HCT116 (cell line): ENCODE measurements at regions not wholly inside any gene's neighbourhood (a gene's known extent, or its start where the extent isn't known, plus 50 kb on each side); places are given as distances from the start of the nearest gene placed in this dataset.

Experiments used
- ATAC-seq: fragments of 200-7000 bp; cut with Tn5 transposase; 2 replicates; pipeline ENCODE4 v1.9.1; 2020; ENCODE audit warnings: mild to moderate bottlenecking, moderate library complexity
- BruUV-seq: library from RNA; stranded (reverse); fragments of 400-500 nt; replicated peaks from 2 replicates; lab custom pipeline; 2021; lab: Mats Ljungman, UMichigan
- CTCF ChIA-PET: fragments of 300-600 bp; sonication (Branson Sonifier 250); formaldehyde crosslinking; loops from one replicate; lab custom pipeline; 2021; ENCODE audit warnings: antibody characterized with exemption; lab: Charles Lee
- POLR2A ChIA-PET: fragments of 300-600, 350-600 bp; sonication (Branson Sonifier 250); formaldehyde crosslinking; loops from one replicate; lab custom pipeline; 2021; ENCODE audit warnings: antibody characterized with exemption; lab: Charles Lee
- RAD21 ChIA-PET, 2 experiments: fragments of 300-600 bp; sonication (Branson Sonifier 250); formaldehyde crosslinking; loops; one replicate each; lab custom pipeline; 2023; ENCODE audit warnings: low total read pairs in 2 of 2; ENCODE audit not compliant: uncharacterized antibody in 2 of 2, unreplicated experiment in 2 of 2, low non-redundant PET in 1 of 2; lab: Charles Lee
- DNase-seq: peaks from one replicate; pipeline ENCODE4 v3.0.0-alpha.2; 2010; ENCODE audit warnings: low read depth, low spot score
- H2AFZ ChIP-seq: fragments of 200-600 bp; shearing (Covaris generic), sonication (generic); 2 replicates; pipeline ENCODE4 v1.6.1; 2017; ENCODE audit warnings: low read depth, mixed run types, mixed read lengths, antibody characterized with exemption, low read length; ENCODE audit not compliant: poor library complexity, severe bottlenecking
- H3K27ac ChIP-seq: 2 replicates; pipeline ENCODE4 v1.5.1; 2012; ENCODE audit warnings: low read depth, low read length
- H3K27me3 ChIP-seq: fragments of 200-600 bp; sonication (generic); 2 replicates; pipeline ENCODE4 v1.6.1; 2016; ENCODE audit warnings: mixed run types, low read length, mixed read lengths; ENCODE audit not compliant: insufficient read depth
- H3K36me3 ChIP-seq, 2 experiments: fragments of 200-500 bp in 1 of 2; fragments of 200-600 bp in 1 of 2; sonication (Bioruptor generic) in 1 of 2; sonication (generic) in 1 of 2; 2 replicates each; pipeline versions ENCODE4 v1.5.1 to v1.6.1; 2014 to 2016; ENCODE audit warnings: low read length in 2 of 2, inconsistent platforms in 1 of 2, mixed read lengths in 1 of 2, mixed run types in 1 of 2; ENCODE audit not compliant: insufficient read depth in 2 of 2, control insufficient read depth in 1 of 2
- H3K4me1 ChIP-seq, 2 experiments: fragments of 200-600 bp in 1 of 2; sonication (generic) in 1 of 2; 2 replicates each; pipeline versions ENCODE4 v1.5.1 to v1.6.1; 2012 to 2017; ENCODE audit warnings: low read length in 2 of 2, inconsistent platforms in 1 of 2, mild to moderate bottlenecking in 1 of 2, mixed read lengths in 1 of 2, mixed run types in 1 of 2, moderate library complexity in 1 of 2; ENCODE audit not compliant: insufficient read depth in 2 of 2, control insufficient read depth in 1 of 2
- H3K4me2 ChIP-seq: fragments of 200-600 bp; sonication (generic); 2 replicates; pipeline ENCODE4 v1.6.1; 2017; ENCODE audit warnings: mixed run types, low read length, mixed read lengths
- H3K4me3 ChIP-seq, 2 experiments: fragments of 200-600 bp in 1 of 2; sonication (generic) in 1 of 2; replicated peaks in 1 of 2; 2 replicates each; pipeline ENCODE4 v1.5.1; 2011 to 2016; ENCODE audit warnings: low read length in 2 of 2, control low read depth in 1 of 2, low read depth in 1 of 2, mild to moderate bottlenecking in 1 of 2, mixed read lengths in 1 of 2, mixed run types in 1 of 2
- H3K79me2 ChIP-seq: fragments of 200-600 bp; sonication (generic); 2 replicates; pipeline ENCODE4 v1.6.1; 2017; ENCODE audit warnings: mild to moderate bottlenecking, mixed run types, low read length, moderate library complexity, mixed read lengths; ENCODE audit not compliant: insufficient read depth
- H3K9ac ChIP-seq: fragments of 200-600 bp; sonication (generic); 2 replicates; pipeline ENCODE4 v1.6.1; 2016; ENCODE audit warnings: low read length, mixed read lengths
- H3K9me2 ChIP-seq: fragments of 200-600 bp; sonication (generic), shearing (Covaris generic); 2 replicates; pipeline ENCODE4 v1.6.1; 2017; ENCODE audit warnings: mixed run types, mild to moderate bottlenecking, moderate library complexity; ENCODE audit not compliant: insufficient read depth
- H3K9me3 ChIP-seq, 2 experiments: fragments of 200-500 bp in 1 of 2; fragments of 200-600 bp in 1 of 2; sonication (Bioruptor generic) in 1 of 2; sonication (generic) in 1 of 2; 2 replicates each; pipeline ENCODE4 v1.6.1; 2014 to 2017; ENCODE audit warnings: low read length in 2 of 2, mixed read lengths in 2 of 2, inconsistent platforms in 1 of 2, low read depth in 1 of 2, mild to moderate bottlenecking in 1 of 2, mixed run types in 1 of 2, moderate library complexity in 1 of 2; ENCODE audit not compliant: control insufficient read depth in 1 of 2, insufficient read depth in 1 of 2
- H4K20me1 ChIP-seq: fragments of 200-600 bp; sonication (generic), shearing (Covaris generic); 2 replicates; pipeline ENCODE4 v1.6.1; 2017; ENCODE audit warnings: mixed run types, mild to moderate bottlenecking, moderate library complexity; ENCODE audit not compliant: insufficient read depth
- ATF3 ChIP-seq: IDR thresholded peaks from 2 replicates; pipeline ENCODE4 v1.6.1; 2012
- CEBPB ChIP-seq: IDR thresholded peaks from 2 replicates; pipeline ENCODE4 v1.6.1; 2012; ENCODE audit warnings: low read depth
- ELF1 ChIP-seq: IDR thresholded peaks from 2 replicates; pipeline ENCODE4 v1.6.1; 2012; ENCODE audit warnings: low read depth, borderline replicate concordance
- EZH2 ChIP-seq: fragments of 200-600 bp; sonication (generic); IDR thresholded peaks from 2 replicates; pipeline ENCODE4 v1.6.1; 2017; ENCODE audit warnings: antibody characterized with exemption, mixed run types
- EZH2phosphoT487 ChIP-seq: fragments of 200-600 bp; IDR thresholded peaks from 2 replicates; pipeline ENCODE4 v1.6.1; 2018; ENCODE audit warnings: antibody characterized with exemption, borderline replicate concordance
- FOSL1 ChIP-seq: IDR thresholded peaks from 2 replicates; pipeline ENCODE4 v1.6.1; 2012; ENCODE audit warnings: low read depth
- MAX ChIP-seq: IDR thresholded peaks from 2 replicates; pipeline ENCODE4 v1.6.1; 2012
- POLR2A ChIP-seq: IDR thresholded peaks from 2 replicates; pipeline ENCODE4 v1.7.0; 2011; ENCODE audit warnings: borderline replicate concordance; ENCODE audit not compliant: insufficient read depth, insufficient read length; ENCODE audit errors: extremely low read depth
- POLR2AphosphoS5 ChIP-seq: IDR thresholded peaks from 2 replicates; pipeline ENCODE4 v1.6.1; 2011; ENCODE audit warnings: mild to moderate bottlenecking, low read depth, low read length, moderate library complexity
- RAD21 ChIP-seq: IDR thresholded peaks from 2 replicates; pipeline ENCODE4 v1.6.1; 2012; ENCODE audit warnings: low read depth, mild to moderate bottlenecking
- REST ChIP-seq: IDR thresholded peaks from 2 replicates; pipeline ENCODE4 v1.6.1; 2012; ENCODE audit warnings: low read depth
- SIN3A ChIP-seq: IDR thresholded peaks from 2 replicates; pipeline ENCODE4 v1.6.1; 2012; ENCODE audit warnings: low read depth
- SP1 ChIP-seq: IDR thresholded peaks from 2 replicates; pipeline ENCODE4 v1.6.1; 2012; ENCODE audit warnings: low read depth
- SRF ChIP-seq: IDR thresholded peaks from 2 replicates; pipeline ENCODE4 v1.6.1; 2012; ENCODE audit warnings: low read depth
- YY1 ChIP-seq: IDR thresholded peaks from 2 replicates; pipeline ENCODE4 v1.6.1; 2011; ENCODE audit warnings: low read length, low read depth, moderate library complexity, mild to moderate bottlenecking; ENCODE audit not compliant: insufficient replicate concordance; ENCODE audit errors: extremely low read depth
- ZBTB33 ChIP-seq: IDR thresholded peaks from 2 replicates; pipeline ENCODE4 v1.6.1; 2011; ENCODE audit warnings: mild to moderate bottlenecking, low read length, moderate library complexity; ENCODE audit not compliant: insufficient replicate concordance; ENCODE audit errors: extremely low read depth
- ZNF274 ChIP-seq: fragments of 200-500 bp; sonication (Bioruptor generic); IDR thresholded peaks from 2 replicates; pipeline ENCODE4 v1.6.1; 2014; ENCODE audit warnings: mild to moderate bottlenecking, low read depth, low read length, inconsistent platforms
- intact Hi-C: fragments of 100-400 bp; cut with micrococcal nuclease; formaldehyde crosslinking; loops from 2 replicates; pipeline ENCODE4 v1.10.0; 2022

GRCh38 chr20:60792941-60793340, 459.1 kb upstream of the CDH4 start:
- H2AFZ ChIP-seq = no peak overlapping the region
- RAD21 ChIA-PET = no interaction called here
- DNase-seq (no peak), ATAC-seq (no peak)
- intact Hi-C loops = no loop called here
- no peak overlapping the region for H3K9ac ChIP-seq
- no peaks in the 10 kb centered on the region for H3K27me3 ChIP-seq
- no peaks in the 10 kb centered on the region for H3K79me2 ChIP-seq
- no peaks in the 10 kb centered on the region for H3K4me1 ChIP-seq
- H3K9me2 ChIP-seq = no peaks in the 10 kb centered on the region
- H3K9me3 ChIP-seq = peaks cover 13 to 27% of the 10 kb centered on the region in 2 experiments; a peak in 2 of 4 replicates
- no peak overlapping the region for H3K4me3 ChIP-seq
- H3K4me2 ChIP-seq = no peak overlapping the region
- CTCF ChIA-PET = no interaction called here
- no TSS peak for BruUV-seq
- no peaks in the 10 kb centered on the region for H3K36me3 ChIP-seq
- no peak overlapping the region for H3K27ac ChIP-seq
- POLR2A ChIA-PET = no interaction called here
- no peaks in the 10 kb centered on the region for H4K20me1 ChIP-seq
- no peak for TF ChIP-seq CEBPB
- TF ChIP-seq EZH2phosphoT487 = no peak

- Histone ChIP-seq H3K9me2 (no peaks in the 10 kb centered on the region), H3K4me2 (no peak overlapping the region), H3K4me1 (no peaks in the 10 kb centered on the region)
- CTCF ChIA-PET = no interaction called here
- no TSS peak for BruUV-seq
- no peak for TF ChIP-seq EZH2
- TF ChIP-seq ELF1 = no peak
- TF ChIP-seq SP1 = no peak
- TF ChIP-seq POLR2AphosphoS5 = no peak
- TF ChIP-seq ATF3 = no peak
- TF ChIP-seq FOSL1 = no peak
- no peak for TF ChIP-seq REST
- no peak for TF ChIP-seq POLR2A
- no peak for TF ChIP-seq YY1
- no peak for TF ChIP-seq SIN3A
- no peak for TF ChIP-seq RAD21
- no peak for TF ChIP-seq ZNF274
- TF ChIP-seq SRF = no peak
- TF ChIP-seq ZBTB33 = no peak
- no peak for TF ChIP-seq MAX
- TF ChIP-seq EZH2phosphoT487 = no peak
- TF ChIP-seq, all 23 proteins: peak for 0
- ChIA-PET POLR2A (no interaction called here), RAD21 (no interaction called here)
- H3K4me3 ChIP-seq = no peak overlapping the region
- no peaks in the 10 kb centered on the region for H3K79me2 ChIP-seq
- intact Hi-C loops = no loop called here
- H3K27me3 ChIP-seq = no peaks in the 10 kb centered on the region
- H2AFZ ChIP-seq = no peak overlapping the region
- no peak overlapping the region for H3K9ac ChIP-seq
- no peaks in the 10 kb centered on the region for H4K20me1 ChIP-seq
- no peak for DNase-seq
- H3K36me3 ChIP-seq = no peaks in the 10 kb centered on the region
- ATAC-seq = no peak
- H3K9me3 ChIP-seq = peaks cover 10 to 28% of the 10 kb centered on the region in 2 experiments; a peak in 2 of 4 replicates
- no peak overlapping the region for H3K27ac ChIP-seq
Observed at GRCh38 chr20:60794674-60795073, 457.4 kb upstream of the CDH4 start.
